ENCODE measurements at regions not wholly inside any gene's neighbourhood (a gene's known extent, or its start where the extent isn't known, plus 50 kb on each side); places are given as distances from the start of the nearest gene placed in this dataset.

DNA sequence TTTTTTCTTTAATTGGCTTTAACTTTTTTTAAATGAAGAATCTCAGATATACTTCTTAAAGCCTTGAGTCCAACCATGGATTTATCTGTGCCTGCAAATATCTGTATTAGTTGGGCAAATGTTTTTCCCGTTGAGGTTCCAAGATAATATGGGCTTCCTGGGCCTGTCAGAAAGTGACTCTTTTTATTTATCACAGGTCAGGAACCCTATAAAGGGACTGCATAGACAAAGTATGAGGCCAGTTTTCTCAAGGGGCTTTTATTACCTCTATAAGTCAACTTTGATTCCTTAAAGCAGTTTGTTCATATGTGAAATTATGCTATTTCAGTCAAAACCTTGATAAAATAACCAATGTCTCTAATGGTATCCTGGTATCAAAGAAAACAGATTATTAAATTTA, 80.2 kb upstream of the BMP2K start:
- Histone ChIP-seq H3F3A (ENCODE audit: insufficient read depth, low read length) (no peaks in the 10 kb centered on the region), H3K9me2 (ENCODE audit: low read depth, low read length) (no peaks in the 10 kb centered on the region), H4K20me1 (ENCODE audit: insufficient read depth, low read length) (no peaks in the 10 kb centered on the region), H3K27ac (ENCODE audit: low read depth, low read length, poor library complexity, severe bottlenecking) (no peak overlapping the region), H3K36me3 (ENCODE audit: insufficient read depth, low read length) (no peaks in the 10 kb centered on the region), H3K4me1 (ENCODE audit: insufficient read depth, low read length, severe bottlenecking) (no peaks in the 10 kb centered on the region), H3K4me2 (ENCODE audit: low read length) (no peak overlapping the region), H3K4me3 (ENCODE audit: low read depth, low read length, poor library complexity, severe bottlenecking) (no peak overlapping the region), H3K79me2 (ENCODE audit: insufficient read depth, low read length) (no peaks in the 10 kb centered on the region), H3K9ac (ENCODE audit: low read length) (no peak overlapping the region), H3K9me3 (ENCODE audit: low read length) (no peaks in the 10 kb centered on the region), H3K27me3 (ENCODE audit: insufficient read depth, low read length) (no peaks in the 10 kb centered on the region), H2AFZ (ENCODE audit: low read length) (no peak overlapping the region)
- TF ChIP-seq EZH2 (IDR thresholded peaks at IDR 0.05; ENCODE audit: borderline replicate concordance, low read length): no peak
- TF ChIP-seq, protein P1, sequence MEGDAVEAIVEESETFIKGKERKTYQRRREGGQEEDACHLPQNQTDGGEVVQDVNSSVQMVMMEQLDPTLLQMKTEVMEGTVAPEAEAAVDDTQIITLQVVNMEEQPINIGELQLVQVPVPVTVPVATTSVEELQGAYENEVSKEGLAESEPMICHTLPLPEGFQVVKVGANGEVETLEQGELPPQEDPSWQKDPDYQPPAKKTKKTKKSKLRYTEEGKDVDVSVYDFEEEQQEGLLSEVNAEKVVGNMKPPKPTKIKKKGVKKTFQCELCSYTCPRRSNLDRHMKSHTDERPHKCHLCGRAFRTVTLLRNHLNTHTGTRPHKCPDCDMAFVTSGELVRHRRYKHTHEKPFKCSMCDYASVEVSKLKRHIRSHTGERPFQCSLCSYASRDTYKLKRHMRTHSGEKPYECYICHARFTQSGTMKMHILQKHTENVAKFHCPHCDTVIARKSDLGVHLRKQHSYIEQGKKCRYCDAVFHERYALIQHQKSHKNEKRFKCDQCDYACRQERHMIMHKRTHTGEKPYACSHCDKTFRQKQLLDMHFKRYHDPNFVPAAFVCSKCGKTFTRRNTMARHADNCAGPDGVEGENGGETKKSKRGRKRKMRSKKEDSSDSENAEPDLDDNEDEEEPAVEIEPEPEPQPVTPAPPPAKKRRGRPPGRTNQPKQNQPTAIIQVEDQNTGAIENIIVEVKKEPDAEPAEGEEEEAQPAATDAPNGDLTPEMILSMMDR (IDR thresholded peaks at IDR 0.05; ENCODE audit: low read length): no peak

DNA sequence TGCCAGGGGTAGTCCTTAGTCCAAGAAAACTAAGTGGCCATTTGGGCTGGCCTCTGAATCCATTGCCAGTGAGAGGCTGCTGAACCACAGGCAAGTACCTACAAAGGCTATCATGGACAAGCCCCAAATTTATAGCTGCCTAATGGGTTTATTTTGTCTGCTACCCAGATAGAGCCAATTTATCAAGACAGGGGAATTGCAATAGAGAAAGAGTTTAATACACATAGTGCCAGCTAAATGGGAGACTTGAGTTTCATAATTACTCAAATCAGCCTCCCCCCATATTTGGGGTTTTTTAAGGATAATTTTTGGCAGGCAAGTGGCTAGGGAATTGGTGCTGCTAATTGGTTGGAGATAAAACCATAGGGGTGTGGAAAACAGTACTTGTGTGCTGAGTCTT, 73.1 kb upstream of the BMP2K start:
- no peak overlapping the region for H3K27ac ChIP-seq (ENCODE audit: low read depth, low read length, poor library complexity, severe bottlenecking)
- no peak overlapping the region for H3K4me2 ChIP-seq (ENCODE audit: low read length)
- no peaks in the 10 kb centered on the region for H3K79me2 ChIP-seq (ENCODE audit: insufficient read depth, low read length)
- no peaks in the 10 kb centered on the region for H3K27me3 ChIP-seq (ENCODE audit: insufficient read depth, low read length)
- no peak overlapping the region for H3K4me3 ChIP-seq (ENCODE audit: low read depth, low read length, poor library complexity, severe bottlenecking)
- H3K4me1 ChIP-seq (ENCODE audit: insufficient read depth, low read length, severe bottlenecking): peaks cover 32% of the 10 kb centered on the region
- H2AFZ ChIP-seq (ENCODE audit: low read length): no peak overlapping the region
- H3K9me3 ChIP-seq (ENCODE audit: low read length): peaks cover 7% of the 10 kb centered on the region
- no peaks in the 10 kb centered on the region for H4K20me1 ChIP-seq (ENCODE audit: insufficient read depth, low read length)
- no peaks in the 10 kb centered on the region for H3F3A ChIP-seq (ENCODE audit: insufficient read depth, low read length)
- TF ChIP-seq EZH2 (IDR thresholded peaks at IDR 0.05; ENCODE audit: borderline replicate concordance, low read length): no peak
- TF ChIP-seq, protein P1 (IDR thresholded peaks at IDR 0.05; ENCODE audit: low read length): no peak
- no peaks in the 10 kb centered on the region for H3K36me3 ChIP-seq (ENCODE audit: insufficient read depth, low read length)
- H3K9me2 ChIP-seq (ENCODE audit: low read depth, low read length): no peaks in the 10 kb centered on the region
- H3K9ac ChIP-seq (ENCODE audit: low read length): no peak overlapping the region

DNA sequence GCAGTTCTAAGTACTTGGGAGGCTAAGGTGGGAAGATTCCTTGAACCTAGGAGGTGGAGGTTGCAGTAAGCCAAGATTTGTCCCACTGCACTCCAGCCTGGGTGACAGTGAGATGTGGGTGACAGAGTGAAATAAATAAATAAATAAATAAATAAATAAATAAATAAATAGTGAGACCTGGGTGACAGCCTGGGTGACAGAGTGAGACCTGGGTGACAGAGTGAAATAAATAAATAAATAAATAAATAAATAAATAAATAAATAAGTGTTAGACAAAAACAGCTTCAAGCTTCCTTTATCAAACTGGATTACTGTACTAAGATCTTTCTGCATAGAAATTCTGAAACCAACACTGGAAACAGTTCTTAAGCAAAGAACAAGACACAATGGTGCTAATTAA, 71.8 kb upstream of the BMP2K start:
- H3K9me3 ChIP-seq (ENCODE audit: low read length): peaks cover 7% of the 10 kb centered on the region
- no peak overlapping the region for H3K9ac ChIP-seq (ENCODE audit: low read length)
- no peaks in the 10 kb centered on the region for H4K20me1 ChIP-seq (ENCODE audit: insufficient read depth, low read length)
- H3K4me1 ChIP-seq (ENCODE audit: insufficient read depth, low read length, severe bottlenecking): peaks cover 34% of the 10 kb centered on the region
- H3K4me2 ChIP-seq (ENCODE audit: low read length): no peak overlapping the region
- no peak overlapping the region for H2AFZ ChIP-seq (ENCODE audit: low read length)
- no peaks in the 10 kb centered on the region for H3K79me2 ChIP-seq (ENCODE audit: insufficient read depth, low read length)
- H3F3A ChIP-seq (ENCODE audit: insufficient read depth, low read length): no peaks in the 10 kb centered on the region
- H3K36me3 ChIP-seq (ENCODE audit: insufficient read depth, low read length): no peaks in the 10 kb centered on the region
- H3K9me2 ChIP-seq (ENCODE audit: low read depth, low read length): no peaks in the 10 kb centered on the region
- no peaks in the 10 kb centered on the region for H3K27me3 ChIP-seq (ENCODE audit: insufficient read depth, low read length)
- H3K27ac ChIP-seq (ENCODE audit: low read depth, low read length, poor library complexity, severe bottlenecking): no peak overlapping the region
- no peak for TF ChIP-seq EZH2 (IDR thresholded peaks at IDR 0.05; ENCODE audit: borderline replicate concordance, low read length)
- TF ChIP-seq, protein P1 (IDR thresholded peaks at IDR 0.05; ENCODE audit: low read length): no peak
- H3K4me3 ChIP-seq (ENCODE audit: low read depth, low read length, poor library complexity, severe bottlenecking): no peak overlapping the region
